ENCODE measurements at regions not wholly inside any gene's neighbourhood (a gene's known extent, or its start where the extent isn't known, plus 50 kb on each side); places are given as distances from the start of the nearest gene placed in this dataset.
A peak's percentile ranks its signal among the peaks of the same experiment; 100 is the strongest.
"Not testable (repeated sequence)": the region's sequence is repeated elsewhere in the genome, so short reads cannot be mapped to it uniquely, and the experiment has no call there.

DNA sequence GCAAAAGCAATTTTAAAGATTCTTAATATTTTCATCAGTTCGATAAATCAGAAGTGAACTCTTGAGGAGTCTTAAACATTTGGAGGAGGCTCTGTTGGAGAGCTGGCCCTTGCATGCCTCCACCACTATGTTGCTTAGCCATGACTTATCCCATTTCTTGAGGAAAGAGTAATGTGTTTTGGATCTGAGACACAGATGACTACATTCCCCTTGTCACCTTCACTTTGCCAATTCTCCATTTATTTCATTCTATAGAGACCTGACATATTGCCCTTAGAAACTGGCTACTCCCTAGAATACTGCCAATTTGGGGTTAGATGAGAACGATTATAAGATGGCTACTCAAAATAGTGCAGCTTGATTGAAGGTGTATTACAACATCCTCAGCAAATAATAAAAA, 157.4 kb upstream of the TMEM260 start:
- DNase-seq (ENCODE audit: low spot score), result peak; percentile 0

DNA sequence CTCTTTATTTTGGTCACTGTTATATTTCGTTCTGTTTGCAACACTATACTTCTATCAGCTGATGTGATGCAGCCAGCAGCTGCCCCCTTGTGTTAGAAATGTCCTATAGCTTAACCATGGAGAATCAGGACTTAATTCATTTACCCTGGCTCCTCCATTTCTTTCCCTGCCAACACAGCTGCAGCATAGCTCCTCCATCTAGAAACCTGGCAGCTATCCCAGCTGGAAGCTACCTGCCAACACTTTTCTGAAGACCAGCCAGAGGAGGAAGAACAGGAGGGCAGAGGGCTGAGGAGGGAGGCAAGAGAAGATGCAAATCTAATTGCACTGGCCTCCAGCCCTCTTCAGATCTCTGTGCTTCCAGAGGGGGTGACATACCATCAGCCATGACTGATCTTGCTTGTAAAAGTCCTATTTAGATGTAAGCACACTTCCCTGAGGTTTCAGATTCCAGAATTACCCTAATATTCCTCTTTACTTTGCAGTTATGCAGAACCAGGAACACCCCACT, 156.8 kb upstream of the TMEM260 start:
- peak; percentile 36 for DNase-seq (ENCODE audit: low spot score)

GRCh38 chr14:56423544-56423943, 156.1 kb upstream of the TMEM260 start:
- no peak for DNase-seq (ENCODE audit: low spot score)

DNA sequence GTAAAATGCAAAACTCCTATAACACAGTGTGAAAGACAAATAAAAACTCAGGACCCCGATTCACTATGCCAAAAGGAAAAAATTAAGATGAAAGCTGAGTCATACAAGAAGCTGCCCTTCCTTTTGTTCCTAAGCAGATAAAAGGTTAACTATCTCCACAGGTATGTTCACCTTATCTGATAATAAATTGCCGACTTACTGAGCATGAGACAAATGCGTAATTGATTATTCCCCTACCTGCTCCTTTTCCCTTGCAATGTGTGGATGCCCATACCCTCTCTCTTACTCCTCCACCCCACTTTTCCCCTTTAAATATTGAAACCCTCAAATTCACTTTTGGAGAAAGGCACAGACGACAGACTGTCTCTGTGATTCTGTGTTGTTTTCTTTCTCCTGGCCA, 148.6 kb upstream of the TMEM260 start:
- no peak for DNase-seq (ENCODE audit: low spot score)

GRCh38 chr14:56449670-56450213, 129.9 kb upstream of the TMEM260 start:
- DNase-seq (ENCODE audit: low spot score), result no peak

- no peak for DNase-seq (ENCODE audit: low spot score)
Measured at GRCh38 chr14:56452940-56453339, 126.7 kb upstream of the TMEM260 start.

DNA sequence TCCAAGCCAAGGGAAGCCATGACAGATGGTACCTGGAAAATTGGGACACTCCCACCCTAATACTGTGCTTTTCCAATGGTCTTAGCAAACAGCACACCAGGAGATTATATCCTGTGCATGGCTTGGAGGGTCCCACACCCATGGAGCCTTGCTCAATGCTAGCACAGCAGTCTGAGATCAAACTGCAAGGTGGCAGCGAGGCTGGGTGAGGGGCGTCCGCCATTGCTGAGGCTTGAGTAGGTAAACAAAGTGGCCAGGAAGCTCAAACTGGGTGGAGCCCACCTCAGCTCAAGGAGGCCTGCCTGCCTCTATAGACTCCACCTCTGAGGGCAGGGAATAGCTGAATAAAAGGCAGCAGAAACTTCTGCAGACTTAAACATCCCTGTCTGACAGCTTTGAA, 124.9 kb upstream of the TMEM260 start:
- DNase-seq (ENCODE audit: low spot score), result not testable (repeated sequence)

GRCh38 chr14:56460469-56460868, 119.1 kb upstream of the TMEM260 start:
- DNase-seq (ENCODE audit: low spot score), result no peak

DNA sequence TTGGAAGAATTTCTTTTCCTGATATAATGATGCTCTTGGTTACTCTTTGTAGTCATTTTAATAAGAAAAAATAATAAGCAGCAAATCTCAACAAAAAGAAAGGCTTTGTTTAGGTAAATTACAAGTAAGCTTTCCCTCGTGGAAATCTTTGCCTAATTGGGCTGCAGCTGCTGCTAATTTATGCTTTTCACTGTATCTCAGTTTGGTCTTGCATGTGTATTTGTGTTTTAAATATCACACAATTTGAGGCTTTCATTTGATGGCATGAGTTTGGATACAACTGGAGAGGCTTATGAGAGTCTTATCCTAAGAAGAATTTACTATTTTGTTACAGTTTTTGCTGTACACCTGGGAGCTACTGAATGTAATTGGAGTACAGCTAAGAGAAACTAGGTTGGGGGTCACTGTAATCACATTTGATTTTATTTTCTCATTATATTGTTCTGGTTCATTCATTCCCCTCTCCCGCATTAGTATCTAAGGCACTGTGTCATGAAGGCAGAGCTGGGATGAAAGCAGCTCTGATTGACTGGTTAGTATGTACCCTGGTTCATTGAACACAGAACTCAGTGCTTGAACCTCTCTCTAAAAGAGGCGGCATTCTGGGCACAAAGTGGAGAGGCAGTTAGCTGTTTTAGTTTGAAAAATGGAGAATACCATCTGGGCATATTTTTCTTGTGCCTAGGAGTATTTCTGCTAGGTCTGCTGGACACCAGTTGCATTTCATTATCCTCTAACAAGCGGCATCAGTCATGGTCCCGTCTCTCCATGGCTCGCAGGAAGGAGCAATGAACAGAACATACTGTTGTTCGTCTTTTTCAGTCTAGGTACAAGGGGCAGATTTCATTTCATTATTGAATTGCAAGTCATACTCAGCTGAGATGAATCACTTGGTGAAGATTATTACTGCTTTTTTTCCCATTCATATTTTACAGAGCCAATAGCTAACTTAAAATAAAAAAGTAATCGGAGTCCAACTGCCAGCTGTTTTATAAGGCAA, 118.0 kb upstream of the TMEM260 start:
- no peak for DNase-seq (ENCODE audit: low spot score)

- DNase-seq (ENCODE audit: low spot score), result no peak
Measured at GRCh38 chr14:56463271-56463890, 116.2 kb upstream of the TMEM260 start.

DNA sequence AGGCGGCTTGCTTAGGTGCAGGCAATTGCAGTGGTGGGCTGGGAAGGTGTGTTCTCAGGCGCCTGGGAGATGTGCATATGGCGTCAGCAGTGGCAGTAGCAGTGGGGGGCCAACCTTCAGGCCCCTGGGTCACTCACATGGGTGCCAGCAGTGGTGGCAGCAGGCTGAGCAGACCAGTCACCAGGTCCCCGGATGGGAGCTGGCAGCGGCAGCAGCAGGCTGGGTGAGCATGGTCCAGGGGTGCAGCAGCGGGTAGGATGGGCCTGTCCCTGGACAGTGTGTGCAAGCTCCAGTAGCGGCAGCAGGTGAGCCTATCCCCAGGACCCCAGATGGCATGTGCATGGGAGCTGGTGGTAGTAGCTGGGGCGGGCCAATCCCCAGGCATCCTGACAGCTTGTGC, 108.5 kb upstream of the TMEM260 start:
- DNase-seq (ENCODE audit: low spot score), result no peak

- DNase-seq (ENCODE audit: low spot score), result peak; percentile 64
Measured at GRCh38 chr14:56474419-56475022, 105.1 kb upstream of the TMEM260 start.

DNA sequence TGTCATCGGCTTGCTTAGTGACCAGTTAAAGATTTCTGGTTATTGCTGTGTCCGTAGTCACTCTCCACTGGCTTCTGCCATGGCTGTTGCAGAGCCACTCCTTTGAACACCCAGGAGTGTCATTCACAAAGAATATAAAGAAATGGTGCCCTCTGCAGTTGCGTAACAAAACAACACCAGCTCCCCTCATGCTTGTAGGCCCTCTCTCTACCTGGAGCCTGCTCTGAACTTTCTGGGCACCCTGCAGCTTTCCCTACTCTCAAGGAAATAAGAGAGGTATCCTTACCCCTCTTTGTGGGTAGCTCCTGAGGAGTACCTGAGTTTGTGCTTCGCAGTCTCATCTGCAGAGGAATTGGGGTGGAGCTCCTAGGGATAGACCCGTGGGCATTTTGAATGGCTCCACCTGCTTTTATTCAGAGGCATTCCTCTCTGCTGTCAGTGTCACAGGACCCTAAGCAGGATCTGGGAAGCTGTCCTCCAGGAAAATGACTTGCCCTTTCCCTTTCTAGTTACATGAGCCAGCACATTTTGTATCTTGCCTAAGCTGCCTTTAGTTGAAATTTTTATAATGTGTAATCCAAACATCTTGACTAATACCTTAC, 97.2 kb upstream of the TMEM260 start:
- peak; percentile 22 for DNase-seq (ENCODE audit: low spot score)

GRCh38 chr14:56487090-56487667, 92.4 kb upstream of the TMEM260 start:
- DNase-seq (ENCODE audit: low spot score), result no peak

DNA sequence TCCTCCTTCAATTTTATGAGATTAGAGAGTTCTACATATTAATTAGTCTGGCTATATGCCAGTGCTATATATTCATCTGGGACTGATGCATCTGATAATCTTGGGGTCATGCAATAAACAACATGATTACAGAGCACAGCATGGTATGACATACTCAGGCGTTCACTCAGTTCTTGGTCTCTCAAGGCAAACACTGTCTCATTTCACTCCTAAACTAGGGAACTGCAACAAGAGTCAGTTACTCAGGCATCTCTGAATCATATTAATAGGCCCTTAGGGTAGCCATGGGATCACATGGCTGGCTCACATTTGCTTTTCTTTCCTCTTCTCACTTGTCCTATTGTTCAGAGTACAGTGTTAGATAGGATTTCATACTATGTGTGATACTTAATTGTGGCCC, 91.8 kb upstream of the TMEM260 start:
- no peak for DNase-seq (ENCODE audit: low spot score)

DNA sequence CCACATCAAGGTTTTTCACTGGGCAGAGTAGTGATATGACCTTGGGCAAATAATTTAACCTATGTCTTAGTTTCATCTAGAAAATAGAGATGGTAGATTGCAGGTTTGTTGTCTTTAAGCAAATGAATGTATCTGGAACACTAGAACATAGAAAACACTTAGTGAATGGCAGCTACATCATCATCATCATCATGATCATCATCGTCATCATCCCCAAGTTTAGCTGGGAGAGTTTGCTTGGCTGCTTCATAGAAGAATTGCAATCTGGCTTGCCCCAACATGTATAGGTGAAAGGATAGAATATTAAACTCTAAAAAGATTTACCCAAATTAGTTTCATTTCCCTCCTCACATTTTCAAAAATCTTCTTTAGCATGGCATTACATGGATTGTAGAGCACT, 91.3 kb upstream of the TMEM260 start:
- DNase-seq (ENCODE audit: low spot score), result no peak

DNA sequence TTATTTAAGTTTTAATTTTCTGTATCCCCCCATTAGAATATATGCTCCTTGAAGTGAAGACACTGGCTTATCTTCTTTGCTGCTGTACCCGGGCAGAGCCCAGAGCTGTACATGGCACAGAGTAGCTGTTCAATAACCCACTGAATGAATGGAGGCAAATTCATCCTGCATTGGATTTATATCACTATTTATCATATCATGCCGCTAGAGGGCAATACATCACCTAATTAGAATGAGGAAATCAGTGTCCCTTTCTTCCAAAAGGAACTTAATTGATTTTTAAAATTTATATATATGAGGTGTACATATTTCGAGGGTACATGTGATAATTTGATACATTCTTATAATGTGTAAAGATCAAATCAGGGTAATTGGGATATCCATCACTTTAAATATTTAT, 89.2 kb upstream of the TMEM260 start:
- peak; percentile 48 for DNase-seq (ENCODE audit: low spot score)

GRCh38 chr14:56491299-56492285, 88.0 kb upstream of the TMEM260 start:
- DNase-seq (ENCODE audit: low spot score), result peak; percentile 78

DNA sequence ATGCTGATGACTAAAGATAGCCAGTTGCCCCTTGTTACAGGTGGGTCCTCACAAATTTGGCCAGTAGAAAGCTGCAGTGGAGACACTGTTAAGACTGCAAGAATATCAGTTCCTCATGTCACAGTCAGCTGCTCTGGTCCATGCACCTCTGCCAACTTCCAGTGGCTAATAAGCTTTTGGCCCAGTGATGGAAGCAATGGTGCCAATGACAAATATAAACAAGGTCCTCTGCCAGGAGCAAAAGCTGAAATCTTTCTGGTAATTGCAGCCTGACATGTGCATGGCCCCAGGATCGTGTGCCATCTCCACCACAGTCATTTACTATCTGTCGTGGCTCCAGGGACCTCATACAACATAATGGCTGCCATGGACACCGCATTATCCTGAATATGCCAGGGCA, 85.4 kb upstream of the TMEM260 start:
- DNase-seq (ENCODE audit: low spot score), result no peak

DNA sequence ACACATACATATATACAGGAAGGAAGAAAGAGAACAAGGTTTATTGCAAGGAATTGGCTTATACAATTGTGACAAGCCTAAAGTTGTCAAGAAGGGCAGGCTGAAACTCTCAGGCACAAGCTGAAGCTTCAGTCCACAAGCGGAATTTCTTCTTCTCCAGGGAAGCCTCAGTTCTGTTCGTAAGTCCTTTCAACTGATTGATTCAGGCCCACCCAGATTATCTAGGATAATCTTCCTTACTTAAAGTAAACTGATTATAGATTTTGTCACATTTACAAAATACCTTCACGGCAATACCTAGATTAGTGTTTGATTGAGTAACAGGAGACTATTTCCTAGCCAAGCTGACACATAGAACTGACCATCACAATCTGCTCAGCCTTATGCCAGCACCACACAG, 81.5 kb upstream of the TMEM260 start:
- DNase-seq (ENCODE audit: low spot score), result no peak
